SH-SY5Y (cell line): ENCODE measurements at regions not wholly inside any gene's neighbourhood (a gene's known extent, or its start where the extent isn't known, plus 50 kb on each side); places are given as distances from the start of the nearest gene placed in this dataset.

Source experiments
- GATA2 ChIP-seq: IDR thresholded peaks from 2 replicates; pipeline ENCODE4 v1.6.1; 2011; ENCODE audit warnings: mild to moderate bottlenecking, low read depth, low read length
- GATA3 ChIP-seq: IDR thresholded peaks from 2 replicates; pipeline ENCODE4 v1.6.1; 2011; ENCODE audit warnings: low read depth, mild to moderate bottlenecking, low read length, moderate library complexity

GRCh38 chr6:44668391-44668930 is 281.0 kb downstream of the CDC5L start:
- no peak for TF ChIP-seq GATA3
- TF ChIP-seq GATA2, result no peak
